Middle frontal gyrus (tissue), 1 donor: ENCODE measurements at regions not wholly inside any gene's neighbourhood (a gene's known extent, or its start where the extent isn't known, plus 50 kb on each side); places are given as distances from the start of the nearest gene placed in this dataset.

ENCODE experiments used
- DNase-seq: peaks from one replicate; pipeline ENCODE4 v3.0.0-alpha.2; 2015; ENCODE audit warnings: low spot score; ENCODE audit errors: extremely low spot score

GRCh38 chr9:107894572-107895261 is 405.1 kb upstream of the KLF4 start:
- DNase-seq: no peak

DNA sequence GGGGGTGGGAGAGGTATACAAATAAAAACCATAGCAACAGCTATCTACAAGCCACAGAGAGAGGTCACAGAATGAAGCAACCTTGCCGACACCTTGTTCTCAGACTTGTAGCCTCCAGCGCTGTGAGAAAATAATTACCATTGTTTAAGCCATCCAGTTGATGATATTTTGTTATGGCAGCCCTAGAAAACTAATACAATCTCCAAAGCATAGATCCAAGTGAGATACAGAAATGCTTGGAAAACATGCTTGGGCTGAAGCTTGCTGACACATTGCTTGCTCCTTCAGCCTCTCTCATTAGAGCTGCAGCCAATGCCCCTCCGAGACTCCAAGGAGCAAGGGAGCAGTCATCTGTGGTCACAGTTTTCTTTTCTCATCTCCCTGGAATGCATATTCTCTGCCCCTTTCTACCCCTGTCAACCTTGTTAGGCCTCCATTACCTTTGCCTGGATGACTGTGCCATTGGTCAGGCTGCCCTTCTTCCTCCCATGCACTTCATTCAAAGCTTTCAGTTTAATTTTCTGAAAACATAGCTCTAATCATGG is 401.4 kb upstream of the KLF4 start:
- DNase-seq: no peak

- DNase-seq: no peak
These were observed 399.2 kb upstream of the KLF4 start for GRCh38 chr9:107888773-107889227.

GRCh38 chr9:107886826-107887225 is 397.3 kb upstream of the KLF4 start:
- DNase-seq: no peak

DNA sequence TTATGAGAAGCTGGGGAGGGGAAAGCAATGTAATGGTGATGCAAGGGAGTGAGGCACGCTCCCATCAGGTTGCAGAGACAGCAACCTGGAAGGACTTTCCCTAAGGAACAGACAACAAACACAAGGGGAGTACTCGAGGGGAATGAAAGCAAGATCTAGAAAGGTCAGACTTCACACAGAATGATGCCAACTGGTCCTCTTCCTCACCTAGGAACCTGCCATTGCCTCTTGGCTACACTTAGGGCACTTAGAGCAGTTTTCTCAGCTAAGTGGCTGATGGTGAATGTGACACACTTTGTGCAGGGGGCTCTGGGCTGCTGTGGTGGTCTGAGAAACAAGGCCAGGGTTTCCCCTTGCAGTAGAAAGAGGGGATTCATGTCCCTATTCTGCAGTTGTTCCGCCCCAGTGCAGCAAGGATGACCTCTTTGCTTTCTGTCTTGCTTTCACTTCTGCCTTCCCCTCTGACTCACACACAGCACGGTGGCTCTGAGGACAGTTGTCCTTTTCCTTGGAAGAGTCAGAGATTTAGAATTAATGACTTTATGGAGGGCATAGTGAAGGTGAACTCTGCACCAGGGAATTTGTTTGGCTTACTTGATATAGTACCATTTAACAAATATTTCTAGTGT is 394.0 kb upstream of the KLF4 start:
- no peak for DNase-seq

- no peak for DNase-seq
These were observed 392.2 kb upstream of the KLF4 start for GRCh38 chr9:107881626-107882300.

GRCh38 chr9:107878462-107878861 is 388.9 kb upstream of the KLF4 start:
- no peak for DNase-seq

GRCh38 chr9:107875571-107875980 is 386.0 kb upstream of the KLF4 start:
- no peak for DNase-seq

DNA sequence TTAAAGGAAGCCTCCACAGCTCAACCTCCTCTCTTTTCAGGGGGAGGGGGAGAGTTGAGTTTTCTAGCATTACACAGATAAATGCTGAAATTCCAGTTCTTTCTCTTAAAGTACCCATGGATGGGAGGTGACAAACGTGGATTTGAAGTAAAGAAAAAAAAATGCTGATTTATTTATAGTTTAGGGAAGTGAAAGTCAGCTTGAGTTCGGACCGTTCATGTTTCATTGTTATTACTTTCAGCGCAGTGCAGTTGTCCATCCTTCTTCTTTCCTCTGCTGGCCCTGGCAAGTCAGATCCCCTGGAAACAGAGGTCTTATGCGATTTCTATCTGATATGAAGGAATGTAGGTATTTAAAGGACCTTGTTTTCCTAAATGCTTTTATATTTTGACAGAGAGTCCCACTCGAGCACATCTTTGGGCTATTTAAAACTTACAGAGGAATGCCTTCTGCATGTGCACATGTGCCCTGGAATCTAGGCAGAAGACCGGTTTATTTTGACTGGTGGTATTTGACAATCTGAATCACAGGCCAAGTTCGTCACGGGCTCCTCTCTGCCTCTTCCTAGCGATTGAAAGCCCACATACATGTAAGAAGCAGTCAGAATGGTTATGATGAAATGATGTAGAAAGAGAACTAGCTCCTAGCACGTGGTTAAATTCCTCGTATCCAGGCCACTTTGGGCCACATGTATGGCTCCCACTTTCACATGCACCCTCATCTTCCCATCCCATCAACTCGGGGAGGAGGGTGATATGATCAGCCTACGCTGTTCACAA is 385.2 kb upstream of the KLF4 start:
- DNase-seq: no peak

DNA sequence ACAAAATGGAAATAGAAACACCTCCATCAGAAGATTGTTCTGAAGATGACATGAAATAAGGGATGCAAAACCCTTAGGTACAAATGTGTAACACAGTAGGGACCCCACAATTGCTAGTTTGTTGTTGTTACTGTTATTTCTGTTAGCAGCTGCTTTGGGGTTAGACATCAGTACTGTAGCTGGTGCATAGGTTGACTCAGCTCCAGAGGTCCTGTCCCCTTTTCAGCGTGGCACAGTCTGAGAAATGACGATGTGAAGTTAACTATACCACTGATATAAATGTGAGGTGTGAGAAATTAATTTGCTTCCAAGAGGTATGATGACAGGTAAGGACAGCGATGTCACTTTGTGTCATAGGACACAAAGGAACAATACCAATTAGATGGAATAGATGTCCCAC is 384.6 kb upstream of the KLF4 start:
- no peak for DNase-seq

GRCh38 chr9:107872457-107873192 is 383.1 kb upstream of the KLF4 start:
- no peak for DNase-seq

- no peak for DNase-seq
These were observed 381.5 kb upstream of the KLF4 start for GRCh38 chr9:107870927-107871680.

GRCh38 chr9:107870221-107870620 is 380.7 kb upstream of the KLF4 start:
- no peak for DNase-seq

DNA sequence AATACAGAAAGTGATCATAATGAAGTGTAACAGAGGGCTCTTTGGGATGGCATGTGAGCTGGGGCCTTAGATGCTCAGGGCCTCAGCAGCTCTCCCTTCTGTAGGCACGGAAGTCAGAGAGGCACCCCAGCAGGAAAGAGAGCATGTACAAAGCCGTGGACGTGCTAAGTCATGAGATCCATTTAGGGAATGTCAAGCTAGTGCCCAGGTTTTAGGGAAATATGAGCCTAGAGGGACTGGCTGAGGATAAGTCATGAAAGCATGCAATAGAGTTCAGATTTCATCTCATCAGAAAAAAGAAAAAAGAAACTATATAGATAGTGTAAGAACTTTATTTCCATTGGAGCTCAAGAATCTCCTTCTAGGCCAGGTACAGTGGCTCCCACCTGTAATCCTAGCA is 379.5 kb upstream of the KLF4 start:
- DNase-seq: no peak

DNA sequence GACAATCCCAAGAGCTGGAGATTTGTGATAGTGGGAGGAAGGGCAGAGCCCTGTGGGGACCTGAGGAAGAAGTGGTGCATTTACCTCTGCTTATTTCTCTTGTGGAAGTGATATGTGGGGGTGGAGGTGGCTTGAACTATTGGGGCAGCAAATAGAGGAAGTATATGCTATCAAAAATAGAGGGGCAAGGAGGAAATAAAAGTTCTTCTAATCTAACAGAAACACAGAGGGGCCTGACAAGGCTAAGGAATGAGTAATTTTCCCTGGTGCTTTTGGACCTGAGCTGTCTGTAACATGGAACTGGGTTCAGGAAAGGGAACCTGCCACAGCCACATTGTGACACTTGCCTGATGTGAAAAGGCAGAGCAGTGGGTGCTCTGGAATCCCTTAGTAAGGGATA is 378.6 kb upstream of the KLF4 start:
- no peak for DNase-seq

DNA sequence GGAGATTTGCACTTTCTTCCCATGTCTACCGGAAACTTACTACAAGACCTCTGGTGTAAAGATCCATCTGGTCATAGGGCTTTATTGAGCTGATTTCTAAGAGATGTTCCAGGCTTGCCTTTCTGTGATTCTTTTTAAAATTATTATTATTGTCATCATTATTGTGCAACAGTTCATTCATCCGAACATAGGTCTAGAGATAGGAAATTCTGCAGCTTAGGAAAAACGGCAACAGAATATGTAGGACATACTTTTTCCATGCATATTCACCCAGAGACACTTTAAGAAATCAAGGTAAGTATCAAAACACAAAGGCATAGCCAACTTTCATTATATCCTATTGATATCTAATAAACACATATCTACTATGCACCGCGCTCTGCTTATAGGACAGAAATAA is 378.2 kb upstream of the KLF4 start:
- DNase-seq: no peak

- no peak for DNase-seq
These were observed 377.2 kb upstream of the KLF4 start for GRCh38 chr9:107866711-107867311.

DNA sequence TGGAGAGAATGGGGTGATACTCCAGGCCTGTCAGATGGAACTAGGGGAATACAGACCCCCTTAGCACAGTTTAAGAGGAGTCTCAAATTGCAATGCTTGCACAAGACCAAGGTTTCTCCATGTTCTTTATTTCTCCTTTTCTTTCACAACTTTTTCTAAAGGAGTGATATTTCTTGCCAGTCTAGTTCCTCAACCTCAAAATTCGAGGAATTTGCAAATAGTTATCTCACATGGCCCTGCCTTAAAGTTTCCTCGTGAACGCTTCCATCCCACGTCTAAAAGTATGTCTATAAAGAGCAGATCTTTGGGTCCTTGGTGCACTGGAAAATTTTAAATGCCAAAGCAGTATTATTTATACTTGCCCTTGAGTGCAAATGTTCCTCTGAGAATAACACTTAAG is 373.8 kb upstream of the KLF4 start:
- no peak for DNase-seq

DNA sequence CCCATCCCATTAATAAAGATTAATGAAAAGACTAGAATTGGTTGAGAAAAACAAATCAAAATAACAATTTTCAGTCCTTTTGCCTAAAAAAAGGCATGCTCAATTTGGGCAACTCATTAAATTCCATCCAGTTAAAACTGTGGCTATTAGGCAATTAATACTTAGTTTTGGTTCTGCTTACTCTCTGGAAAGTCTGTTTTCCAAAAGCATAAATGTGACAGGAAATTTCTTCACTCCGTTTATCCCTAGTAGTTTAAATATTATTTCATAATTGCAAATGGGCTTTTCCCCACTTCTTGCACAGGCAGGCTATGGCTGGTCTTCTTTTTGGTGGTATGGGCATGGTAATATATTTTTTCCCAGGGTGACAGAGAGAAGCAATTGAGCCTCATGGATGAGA is 373.3 kb upstream of the KLF4 start:
- DNase-seq: no peak

DNA sequence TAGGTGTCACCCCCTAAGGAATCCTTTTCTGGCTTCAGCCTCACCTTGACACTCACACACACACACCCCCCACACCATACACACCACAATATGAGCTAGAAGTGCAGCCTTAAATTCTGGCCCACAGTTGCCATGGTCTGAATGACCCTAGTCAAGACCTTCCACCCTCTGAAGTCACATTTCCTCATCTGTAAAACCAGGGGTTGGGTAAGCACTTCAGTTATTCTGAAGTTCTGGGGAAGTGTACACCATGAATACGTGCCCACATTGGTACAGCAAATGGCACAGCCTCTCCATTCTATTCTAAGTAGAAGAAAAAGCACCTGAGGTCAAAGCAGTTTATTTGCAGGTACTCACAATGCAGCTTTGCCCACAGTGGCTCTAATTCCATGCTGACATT is 372.8 kb upstream of the KLF4 start:
- DNase-seq: no peak
